ENCODE measurements at regions not wholly inside any gene's neighbourhood (a gene's known extent, or its start where the extent isn't known, plus 50 kb on each side); places are given as distances from the start of the nearest gene placed in this dataset.

DNA sequence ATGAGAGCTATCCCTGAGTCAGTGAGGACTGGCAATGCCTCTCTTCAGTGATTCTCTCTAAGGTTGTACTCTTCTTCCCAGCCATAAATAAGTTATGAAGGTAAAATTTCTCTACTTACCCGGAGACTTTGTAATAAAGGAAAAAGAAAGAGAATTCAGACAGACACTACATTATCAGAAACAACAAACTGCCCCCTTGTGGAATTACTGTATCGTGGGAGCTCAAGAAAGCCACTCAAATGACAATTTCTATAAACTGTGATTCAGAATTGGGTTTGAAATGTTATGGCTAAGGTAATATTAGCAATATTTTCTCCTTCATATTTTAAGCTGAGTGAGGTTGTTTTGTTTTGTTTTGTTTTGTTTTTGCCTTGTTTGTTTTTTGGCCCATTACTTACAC, 155.8 kb upstream of the TANK start:
- no peak for DNase-seq (ENCODE audit: low spot score)

DNA sequence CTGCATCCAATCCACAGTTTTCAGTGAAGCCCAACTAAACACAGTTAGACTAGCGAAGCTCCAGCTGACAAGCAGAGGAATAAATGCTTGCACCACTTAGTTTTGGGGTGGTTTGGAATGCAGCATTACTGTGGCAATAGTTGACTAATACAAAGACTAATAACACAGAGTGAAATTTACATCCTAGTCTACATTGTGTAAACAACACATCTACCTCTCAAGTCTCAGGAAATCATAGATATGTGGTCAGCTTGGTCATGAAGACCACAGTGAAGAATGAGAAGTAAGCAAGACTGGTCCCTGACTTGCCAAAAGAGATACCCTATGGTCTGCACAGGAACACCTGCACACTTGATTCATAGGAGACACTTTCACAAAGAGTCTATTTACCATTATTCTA, 155.1 kb upstream of the TANK start:
- TF ChIP-seq, protein P1, sequence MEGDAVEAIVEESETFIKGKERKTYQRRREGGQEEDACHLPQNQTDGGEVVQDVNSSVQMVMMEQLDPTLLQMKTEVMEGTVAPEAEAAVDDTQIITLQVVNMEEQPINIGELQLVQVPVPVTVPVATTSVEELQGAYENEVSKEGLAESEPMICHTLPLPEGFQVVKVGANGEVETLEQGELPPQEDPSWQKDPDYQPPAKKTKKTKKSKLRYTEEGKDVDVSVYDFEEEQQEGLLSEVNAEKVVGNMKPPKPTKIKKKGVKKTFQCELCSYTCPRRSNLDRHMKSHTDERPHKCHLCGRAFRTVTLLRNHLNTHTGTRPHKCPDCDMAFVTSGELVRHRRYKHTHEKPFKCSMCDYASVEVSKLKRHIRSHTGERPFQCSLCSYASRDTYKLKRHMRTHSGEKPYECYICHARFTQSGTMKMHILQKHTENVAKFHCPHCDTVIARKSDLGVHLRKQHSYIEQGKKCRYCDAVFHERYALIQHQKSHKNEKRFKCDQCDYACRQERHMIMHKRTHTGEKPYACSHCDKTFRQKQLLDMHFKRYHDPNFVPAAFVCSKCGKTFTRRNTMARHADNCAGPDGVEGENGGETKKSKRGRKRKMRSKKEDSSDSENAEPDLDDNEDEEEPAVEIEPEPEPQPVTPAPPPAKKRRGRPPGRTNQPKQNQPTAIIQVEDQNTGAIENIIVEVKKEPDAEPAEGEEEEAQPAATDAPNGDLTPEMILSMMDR (IDR thresholded peaks at IDR 0.05): no peak
- H3K27ac ChIP-seq: no peak overlapping the region
- H3K9me3 ChIP-seq: no peaks in the 10 kb centered on the region
- H3K36me3 ChIP-seq: no peaks in the 10 kb centered on the region
- DNase-seq (ENCODE audit: low spot score) (no peak), ATAC-seq (ENCODE audit: insufficient number of reproducible peaks, low FRiP score, low read depth) (no peak)
- no peaks in the 10 kb centered on the region for H3K4me1 ChIP-seq (ENCODE audit: control insufficient read depth in 1 of 2, low read depth in 2 of 2)
- H3K4me3 ChIP-seq: no peak overlapping the region
- H3K27me3 ChIP-seq (replicated peaks; ENCODE audit: insufficient read depth): no peaks in the 10 kb centered on the region

More for the DNA sequence above, 155.8 kb upstream of the TANK start:
- H3K9me3 ChIP-seq: no peaks in the 10 kb centered on the region
- no peaks in the 10 kb centered on the region for H3K4me1 ChIP-seq (ENCODE audit: control insufficient read depth in 1 of 2, low read depth in 2 of 2)
- no peaks in the 10 kb centered on the region for H3K27me3 ChIP-seq (replicated peaks; ENCODE audit: insufficient read depth)
- TF ChIP-seq, protein P1 (IDR thresholded peaks at IDR 0.05): no peak
- no peaks in the 10 kb centered on the region for H3K36me3 ChIP-seq
- H3K27ac ChIP-seq: no peak overlapping the region
- H3K4me3 ChIP-seq: no peak overlapping the region
- ATAC-seq (ENCODE audit: insufficient number of reproducible peaks, low FRiP score, low read depth): no peak

DNA sequence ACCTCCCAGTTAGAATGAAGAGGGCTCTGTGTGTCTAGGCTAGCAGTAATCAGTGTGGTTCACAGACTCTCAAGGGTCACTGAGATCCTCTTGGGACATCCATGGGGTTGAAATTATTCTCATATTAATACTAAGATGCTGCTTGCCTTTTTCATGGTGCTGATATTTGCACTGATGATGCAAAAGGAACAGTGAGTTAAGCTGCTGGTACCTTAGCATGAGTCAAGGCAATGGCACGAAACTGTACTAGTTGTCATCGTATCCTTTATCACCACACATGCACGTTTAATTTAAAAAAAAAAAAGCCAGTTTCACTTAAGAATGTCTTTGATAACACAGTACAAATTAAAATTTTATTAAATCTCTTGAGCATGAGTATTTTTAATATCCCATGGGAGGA, 151.9 kb upstream of the TANK start:
- no peaks in the 10 kb centered on the region for H3K9me3 ChIP-seq
- H3K27me3 ChIP-seq (replicated peaks; ENCODE audit: insufficient read depth): no peaks in the 10 kb centered on the region
- H3K4me1 ChIP-seq (ENCODE audit: control insufficient read depth in 1 of 2, low read depth in 2 of 2): no peaks in the 10 kb centered on the region
- DNase-seq (ENCODE audit: low spot score) (no peak), ATAC-seq (ENCODE audit: insufficient number of reproducible peaks, low FRiP score, low read depth) (no peak)
- no peak overlapping the region for H3K4me3 ChIP-seq
- TF ChIP-seq, protein P1 (IDR thresholded peaks at IDR 0.05): no peak
- no peaks in the 10 kb centered on the region for H3K36me3 ChIP-seq
- H3K27ac ChIP-seq: no peak overlapping the region

DNA sequence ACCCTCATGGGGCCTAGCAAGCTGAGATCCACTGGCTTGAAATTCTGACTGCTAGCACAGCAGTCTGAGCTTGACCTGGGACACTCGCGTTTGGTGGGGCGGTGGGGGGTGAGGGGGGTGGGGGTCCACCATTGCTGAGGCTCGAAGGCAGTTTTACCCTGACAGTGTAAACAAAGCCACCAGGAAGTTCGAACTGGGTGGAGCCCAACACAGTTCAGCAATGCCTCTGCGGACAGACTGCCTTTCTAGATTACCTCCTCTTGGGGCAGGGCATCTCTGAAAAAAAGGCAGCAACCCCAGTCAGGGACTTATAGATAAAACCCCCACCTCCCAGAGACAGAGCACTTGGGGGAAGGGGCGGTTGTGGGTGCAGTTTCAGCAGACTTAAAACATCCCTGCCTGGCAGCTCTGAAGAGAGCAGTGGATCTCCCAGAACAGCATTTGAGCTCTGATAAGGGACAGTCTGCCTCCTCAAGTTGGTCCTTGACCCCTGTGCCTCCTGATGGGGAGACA, 149.7 kb upstream of the TANK start:
- Histone ChIP-seq H3K4me3 (no peak overlapping the region), H3K27me3 (replicated peaks; ENCODE audit: insufficient read depth) (no peaks in the 10 kb centered on the region), H3K9me3 (peaks cover 5% of the 10 kb centered on the region), H3K27ac (no peak overlapping the region), H3K36me3 (no peaks in the 10 kb centered on the region), H3K4me1 (ENCODE audit: control insufficient read depth in 1 of 2, low read depth in 2 of 2) (no peaks in the 10 kb centered on the region)
- TF ChIP-seq, protein P1 (IDR thresholded peaks at IDR 0.05): no peak
- DNase-seq (ENCODE audit: low spot score) (no peak), ATAC-seq (ENCODE audit: insufficient number of reproducible peaks, low FRiP score, low read depth) (no peak)

DNA sequence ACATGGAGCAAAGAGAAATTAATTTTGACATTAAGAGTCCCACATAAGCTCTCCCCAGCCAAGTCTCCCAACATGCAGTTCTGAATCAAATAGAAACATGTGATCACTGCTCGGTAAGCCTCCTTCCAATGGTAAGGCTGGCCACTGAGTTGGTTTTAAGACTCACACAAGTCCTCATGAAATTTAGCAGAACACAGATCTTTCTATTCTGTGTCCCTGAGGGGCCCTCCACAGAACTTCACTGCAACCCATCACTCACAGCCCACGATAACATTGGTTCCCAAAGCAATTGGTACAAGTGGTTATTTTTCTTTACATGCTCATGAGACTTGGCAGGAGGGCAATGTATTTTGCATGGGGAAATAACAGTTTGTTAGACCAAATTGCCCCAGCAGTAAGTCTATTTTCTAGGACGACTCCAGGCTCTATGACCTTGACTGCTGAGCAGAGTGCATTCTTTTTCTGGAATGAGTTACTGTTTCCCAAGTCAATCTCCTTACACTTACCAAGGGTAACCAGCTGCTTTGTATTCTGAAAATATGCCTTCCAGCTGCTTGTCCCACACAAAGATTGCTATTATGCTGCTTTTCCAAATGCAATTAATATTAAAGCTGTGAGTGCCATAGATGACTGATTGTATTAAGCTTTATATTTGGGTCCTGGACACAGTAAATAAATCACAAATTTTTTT, 142.3 kb upstream of the TANK start:
- Histone ChIP-seq H3K4me1 (ENCODE audit: control insufficient read depth in 1 of 2, low read depth in 2 of 2) (no peaks in the 10 kb centered on the region), H3K4me3 (no peak overlapping the region), H3K36me3 (no peaks in the 10 kb centered on the region), H3K27me3 (replicated peaks; ENCODE audit: insufficient read depth) (no peaks in the 10 kb centered on the region), H3K9me3 (peaks cover 5% of the 10 kb centered on the region), H3K27ac (no peak overlapping the region)
- DNase-seq (ENCODE audit: low spot score) (no peak), ATAC-seq (ENCODE audit: insufficient number of reproducible peaks, low FRiP score, low read depth) (no peak)
- TF ChIP-seq, protein P1 (IDR thresholded peaks at IDR 0.05): no peak
